Endothelial cell of umbilical vein (primary cell): ENCODE measurements at regions not wholly inside any gene's neighbourhood (a gene's known extent, or its start where the extent isn't known, plus 50 kb on each side); places are given as distances from the start of the nearest gene placed in this dataset.

Experiments used
- BruUV-seq: library from RNA; stranded (reverse); fragments of 400-500 nt; replicated peaks from 2 replicates; lab custom pipeline; 2021; lab: Mats Ljungman, UMichigan
- CTCF ChIA-PET: fragments of 300-600, 350-600 bp; sonication (Branson Sonifier 250); formaldehyde crosslinking; loops from one replicate; lab custom pipeline; 2021; ENCODE audit warnings: antibody characterized with exemption, inconsistent platforms; lab: Charles Lee
- POLR2A ChIA-PET: fragments of 300-600, 350-600 bp; sonication (Branson Sonifier 250); formaldehyde crosslinking; loops from one replicate; lab custom pipeline; 2021; ENCODE audit warnings: antibody characterized with exemption, inconsistent platforms; lab: Charles Lee
- DNase-seq: peaks from one replicate; pipeline ENCODE4 v3.0.0-alpha.2; 2011; ENCODE audit warnings: low read depth, low spot score
- FAIRE-seq: peaks from 2 replicates; lab custom pipeline; 2011; peaks lifted over from hg19 to GRCh38; lab: Jason Lieb, UNC
- H2AFZ ChIP-seq: 2 replicates; pipeline ENCODE4 v1.6.0; 2012; ENCODE audit warnings: low read depth, low read length, control low read depth, inconsistent platforms
- H3K27ac ChIP-seq: 2 replicates; pipeline ENCODE4 v1.5.1; 2011; ENCODE audit warnings: low read depth, mild to moderate bottlenecking, control low read depth, low read length, moderate library complexity; ENCODE audit not compliant: insufficient read depth
- H3K27me3 ChIP-seq, 2 experiments: 2 replicates each; pipeline versions ENCODE4 v1.6.0 to v1.6.1; 2011; ENCODE audit warnings: low read length in 2 of 2, mixed read lengths in 1 of 2; ENCODE audit not compliant: control insufficient read depth in 2 of 2, insufficient read depth in 2 of 2
- H3K36me3 ChIP-seq, 2 experiments: 2 replicates in 1 of 2; 3 replicates in 1 of 2; pipeline ENCODE4 v1.5.1; 2011; ENCODE audit warnings: low read length in 2 of 2, mild to moderate bottlenecking in 1 of 2, moderate library complexity in 1 of 2; ENCODE audit not compliant: control insufficient read depth in 2 of 2, insufficient read depth in 2 of 2; ENCODE audit errors: extremely low read depth in 1 of 2
- H3K4me1 ChIP-seq: 3 replicates; pipeline ENCODE4 v1.5.1; 2011; ENCODE audit warnings: mild to moderate bottlenecking, low read length; ENCODE audit not compliant: control insufficient read depth, insufficient read depth; ENCODE audit errors: extremely low read depth
- H3K4me2 ChIP-seq: 2 replicates; pipeline ENCODE4 v1.6.1; 2011; ENCODE audit warnings: low read length, control low read depth, mixed read lengths; ENCODE audit not compliant: insufficient read depth
- H3K4me3 ChIP-seq, 3 experiments: fragments of 200-600 bp in 1 of 3; sonication (generic), shearing (Covaris generic) in 1 of 3; replicated peaks in 1 of 3; 2 replicates each; pipeline ENCODE4 v1.5.1; 2011 to 2016; ENCODE audit warnings: control low read depth in 3 of 3, low read length in 3 of 3, mild to moderate bottlenecking in 2 of 3, inconsistent platforms in 1 of 3, low read depth in 1 of 3, moderate library complexity in 1 of 3; ENCODE audit not compliant: insufficient read depth in 1 of 3
- H3K79me2 ChIP-seq: 2 replicates; pipeline ENCODE4 v1.6.0; 2012; ENCODE audit warnings: low read length, inconsistent platforms; ENCODE audit not compliant: control insufficient read depth, insufficient read depth
- H3K9ac ChIP-seq: replicated peaks from 2 replicates; pipeline ENCODE3; 2011; ENCODE audit warnings: low read length, control low read depth; ENCODE audit not compliant: insufficient read depth; ENCODE audit errors: extremely low read depth
- H3K9me1 ChIP-seq: replicated peaks from 3 replicates; pipeline ENCODE4 v1.6.0; 2011; ENCODE audit warnings: mild to moderate bottlenecking, low read length; ENCODE audit not compliant: control insufficient read depth, insufficient read depth; ENCODE audit errors: extremely low read depth
- H3K9me3 ChIP-seq: replicated peaks from 2 replicates; pipeline ENCODE4 v1.5.1; 2012; ENCODE audit warnings: low read length, inconsistent platforms; ENCODE audit not compliant: control insufficient read depth, insufficient read depth
- H4K20me1 ChIP-seq: replicated peaks from 2 replicates; pipeline ENCODE3; 2011; ENCODE audit warnings: mild to moderate bottlenecking, low read length; ENCODE audit not compliant: control insufficient read depth, insufficient read depth; ENCODE audit errors: extremely low read depth
- EZH2 ChIP-seq: IDR thresholded peaks from 2 replicates; pipeline ENCODE4 v1.6.1; 2012; ENCODE audit warnings: borderline replicate concordance, low read depth, mild to moderate bottlenecking, moderate library complexity, low read length, inconsistent platforms; ENCODE audit not compliant: severe bottlenecking
- GATA2 ChIP-seq: IDR thresholded peaks from 2 replicates; pipeline ENCODE4 v1.7.0; 2011; ENCODE audit warnings: low read depth, mild to moderate bottlenecking, moderate library complexity, mixed read lengths, low read length; ENCODE audit not compliant: insufficient read length, insufficient read depth
- MYC ChIP-seq: IDR thresholded peaks from one replicate; pipeline ENCODE4 v1.6.1; 2011; ENCODE audit warnings: mild to moderate bottlenecking, low read depth, low read length
- POLR2A ChIP-seq: IDR thresholded peaks from 2 replicates; pipeline ENCODE4 v1.6.1; 2012; ENCODE audit warnings: low read depth, mild to moderate bottlenecking, control low read depth, low read length
- dilution Hi-C: fragments of 300-500 bp; cut with MboI; formaldehyde crosslinking; loops from one replicate; pipeline ENCODE4 v1.15.0; 2019; ENCODE audit warnings: low sequenced_read_pairs; ENCODE audit not compliant: extremely low pct_ligation_motif_present
- intact Hi-C: fragments of 100-400 bp; cut with micrococcal nuclease; formaldehyde crosslinking; loops from one replicate; pipeline ENCODE4 v1.10.0; 2022
- TF ChIP-seq, protein P1 (sequence below), 2 donors: IDR thresholded peaks; 1 replicate in 1 of 2; 2 replicates in 1 of 2; pipeline ENCODE4 v1.5.1; 2011; ENCODE audit warnings: low read length in 2 of 2, mild to moderate bottlenecking in 2 of 2, moderate library complexity in 2 of 2, control low read depth in 1 of 2, inconsistent platforms in 1 of 2, low read depth in 1 of 2; ENCODE audit not compliant: insufficient read depth in 1 of 2; ENCODE audit errors: extremely low read depth in 1 of 2
- TF ChIP-seq, protein P2 (sequence below): IDR thresholded peaks from 2 replicates; pipeline ENCODE4 v1.6.1; 2011; ENCODE audit not compliant: insufficient read depth, insufficient read length

DNA sequence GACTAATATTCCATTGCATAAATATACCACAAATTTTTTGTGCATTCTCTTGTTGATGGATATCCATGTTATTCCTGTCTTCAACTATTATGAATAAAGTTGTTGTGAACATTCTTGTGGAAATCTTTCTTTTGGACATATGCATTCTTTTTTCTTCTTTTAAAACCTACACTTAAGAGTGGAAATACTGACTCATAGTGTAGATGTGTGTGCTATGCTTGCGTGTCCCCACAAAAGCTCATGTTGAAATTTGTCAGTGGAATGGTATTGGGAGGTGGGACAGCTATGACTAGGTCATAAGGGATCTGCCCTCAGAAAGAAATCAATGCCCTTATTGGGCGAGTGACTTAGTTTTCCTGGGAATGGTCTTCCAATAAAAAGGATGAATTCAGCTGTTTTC lies 203.6 kb upstream of the PRSS58 start:
- TF ChIP-seq, protein P1, sequence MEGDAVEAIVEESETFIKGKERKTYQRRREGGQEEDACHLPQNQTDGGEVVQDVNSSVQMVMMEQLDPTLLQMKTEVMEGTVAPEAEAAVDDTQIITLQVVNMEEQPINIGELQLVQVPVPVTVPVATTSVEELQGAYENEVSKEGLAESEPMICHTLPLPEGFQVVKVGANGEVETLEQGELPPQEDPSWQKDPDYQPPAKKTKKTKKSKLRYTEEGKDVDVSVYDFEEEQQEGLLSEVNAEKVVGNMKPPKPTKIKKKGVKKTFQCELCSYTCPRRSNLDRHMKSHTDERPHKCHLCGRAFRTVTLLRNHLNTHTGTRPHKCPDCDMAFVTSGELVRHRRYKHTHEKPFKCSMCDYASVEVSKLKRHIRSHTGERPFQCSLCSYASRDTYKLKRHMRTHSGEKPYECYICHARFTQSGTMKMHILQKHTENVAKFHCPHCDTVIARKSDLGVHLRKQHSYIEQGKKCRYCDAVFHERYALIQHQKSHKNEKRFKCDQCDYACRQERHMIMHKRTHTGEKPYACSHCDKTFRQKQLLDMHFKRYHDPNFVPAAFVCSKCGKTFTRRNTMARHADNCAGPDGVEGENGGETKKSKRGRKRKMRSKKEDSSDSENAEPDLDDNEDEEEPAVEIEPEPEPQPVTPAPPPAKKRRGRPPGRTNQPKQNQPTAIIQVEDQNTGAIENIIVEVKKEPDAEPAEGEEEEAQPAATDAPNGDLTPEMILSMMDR (IDR thresholded peaks at IDR 0.05; ENCODE audit: extremely low read depth in 1 of 2, insufficient read depth in 1 of 2, low read depth in 1 of 2, low read length in 2 of 2): no peak
- TF ChIP-seq POLR2A (no peak), GATA2 (no peak), EZH2 (no peak), MYC (no peak)
- TF ChIP-seq, protein P2, sequence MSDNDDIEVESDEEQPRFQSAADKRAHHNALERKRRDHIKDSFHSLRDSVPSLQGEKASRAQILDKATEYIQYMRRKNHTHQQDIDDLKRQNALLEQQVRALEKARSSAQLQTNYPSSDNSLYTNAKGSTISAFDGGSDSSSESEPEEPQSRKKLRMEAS: no peak
- Histone ChIP-seq H3K79me2 (no peaks in the 10 kb centered on the region), H3K4me2 (no peak overlapping the region), H2AFZ (no peak overlapping the region), H3K4me1 (no peaks in the 10 kb centered on the region), H3K4me3 (no peak overlapping the region), H3K9me1 (no peaks in the 10 kb centered on the region), H4K20me1 (no peaks in the 10 kb centered on the region), H3K27me3 (peaks cover 12 to 13% of the 10 kb centered on the region in 2 experiments), H3K27ac (no peak overlapping the region), H3K9ac (no peak overlapping the region), H3K36me3 (no peaks in the 10 kb centered on the region), H3K9me3 (no peaks in the 10 kb centered on the region)
- no peak for DNase-seq
- dilution Hi-C loops: no loop called here
- ChIA-PET CTCF (interaction anchor here (0.8 to 4.1 kb wide), 14 partner anchors 8 to 106 kb away, joined by 3 to 37 read pairs (median 5); no protein-coding TSS in a partner anchor), POLR2A (no interaction called here)
- FAIRE-seq: no peak
- BruUV-seq: no TSS peak
- intact Hi-C loops: loop anchor here (1.0 kb wide), 1 partner anchor 36 kb away; no protein-coding TSS in a partner anchor
